Mesothelial cell of epicardium (in vitro differentiated cells): ENCODE measurements at regions not wholly inside any gene's neighbourhood (a gene's known extent, or its start where the extent isn't known, plus 50 kb on each side); places are given as distances from the start of the nearest gene placed in this dataset.
A peak's percentile ranks its signal among the peaks of the same experiment; 100 is the strongest.

Experiments used
- DNase-seq, 2 experiments: peaks; one replicate each; pipeline ENCODE4 v3.0.0; 2021; ENCODE audit warnings: low spot score in 2 of 2; ENCODE audit not compliant: unreplicated experiment in 2 of 2
- H3K27ac Mint-ChIP-seq: 2 replicates; pipeline ENCODE4 v1.8.0; 2021; ENCODE audit warnings: mixed read lengths
- H3K27me3 Mint-ChIP-seq: 2 replicates; pipeline ENCODE4 v1.8.0; 2021; ENCODE audit warnings: low read depth, mixed read lengths
- H3K36me3 Mint-ChIP-seq: 2 replicates; pipeline ENCODE4 v1.8.0; 2021; ENCODE audit warnings: mixed read lengths
- H3K4me1 Mint-ChIP-seq: 2 replicates; pipeline ENCODE4 v1.8.0; 2021; ENCODE audit warnings: mixed read lengths
- H3K4me3 Mint-ChIP-seq: 2 replicates; pipeline ENCODE4 v1.8.0; 2021; ENCODE audit warnings: mild to moderate bottlenecking, moderate library complexity, mixed read lengths
- H3K9me3 Mint-ChIP-seq: 2 replicates; pipeline ENCODE4 v1.8.0; 2021; ENCODE audit warnings: mixed read lengths
- TF ChIP-seq, protein P1 (sequence below): fragments of 200-600 bp; sonication (generic); IDR thresholded peaks from one replicate; pipeline ENCODE4 v1.5.0; 2021; ENCODE audit warnings: antibody characterized with exemption; ENCODE audit not compliant: unreplicated experiment

DNA sequence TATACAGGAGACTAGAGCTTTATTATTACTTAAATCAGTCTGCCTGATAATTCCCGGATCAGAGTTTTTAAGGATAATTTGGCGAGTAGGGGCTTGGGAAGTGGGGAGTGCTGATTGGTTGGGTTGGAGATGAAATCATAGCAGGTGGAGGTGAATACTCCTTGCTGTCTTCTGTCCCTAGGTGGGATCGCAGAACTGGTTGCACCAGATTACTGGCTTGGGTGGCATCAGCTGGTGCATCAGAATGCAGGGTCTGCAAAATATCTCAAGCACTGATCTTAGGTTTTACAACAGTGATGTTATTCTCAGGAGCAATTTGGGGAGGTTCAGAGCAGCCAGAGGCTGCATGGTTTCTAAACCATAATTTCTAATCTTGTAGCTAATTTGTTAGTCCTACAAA is 68.1 kb downstream of the KIF4B start:
- Mint-ChIP-seq H3K27me3 (peaks cover 2% of the 10 kb centered on the region), H3K4me3 (no peak overlapping the region), H3K4me1 (peaks cover 32% of the 10 kb centered on the region), H3K9me3 (peaks cover 4% of the 10 kb centered on the region), H3K27ac (no peak overlapping the region), H3K36me3 (no peaks in the 10 kb centered on the region)
- DNase-seq, result no peak
- TF ChIP-seq, protein P1, sequence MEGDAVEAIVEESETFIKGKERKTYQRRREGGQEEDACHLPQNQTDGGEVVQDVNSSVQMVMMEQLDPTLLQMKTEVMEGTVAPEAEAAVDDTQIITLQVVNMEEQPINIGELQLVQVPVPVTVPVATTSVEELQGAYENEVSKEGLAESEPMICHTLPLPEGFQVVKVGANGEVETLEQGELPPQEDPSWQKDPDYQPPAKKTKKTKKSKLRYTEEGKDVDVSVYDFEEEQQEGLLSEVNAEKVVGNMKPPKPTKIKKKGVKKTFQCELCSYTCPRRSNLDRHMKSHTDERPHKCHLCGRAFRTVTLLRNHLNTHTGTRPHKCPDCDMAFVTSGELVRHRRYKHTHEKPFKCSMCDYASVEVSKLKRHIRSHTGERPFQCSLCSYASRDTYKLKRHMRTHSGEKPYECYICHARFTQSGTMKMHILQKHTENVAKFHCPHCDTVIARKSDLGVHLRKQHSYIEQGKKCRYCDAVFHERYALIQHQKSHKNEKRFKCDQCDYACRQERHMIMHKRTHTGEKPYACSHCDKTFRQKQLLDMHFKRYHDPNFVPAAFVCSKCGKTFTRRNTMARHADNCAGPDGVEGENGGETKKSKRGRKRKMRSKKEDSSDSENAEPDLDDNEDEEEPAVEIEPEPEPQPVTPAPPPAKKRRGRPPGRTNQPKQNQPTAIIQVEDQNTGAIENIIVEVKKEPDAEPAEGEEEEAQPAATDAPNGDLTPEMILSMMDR, result no peak

DNA sequence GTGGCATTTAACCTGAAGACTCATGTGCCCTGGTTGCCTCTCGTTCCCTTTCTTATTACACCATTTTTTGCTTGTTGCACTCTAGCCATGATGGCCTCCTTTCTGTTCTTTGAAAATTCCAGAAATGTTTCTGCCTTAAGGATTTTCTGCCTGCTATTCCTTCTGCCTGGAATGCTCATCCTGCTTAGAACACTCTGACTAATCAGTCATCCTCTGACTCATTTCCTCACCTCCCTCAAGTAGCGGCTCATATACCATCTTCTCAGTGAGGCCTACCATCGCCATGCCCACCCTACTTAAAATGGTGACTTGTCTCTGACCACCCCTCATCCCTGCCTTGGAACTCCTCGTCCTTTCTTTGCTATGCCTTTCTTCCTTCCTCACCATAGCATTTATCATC is 68.8 kb downstream of the KIF4B start:
- Mint-ChIP-seq H3K4me3 (no peak overlapping the region), H3K36me3 (no peaks in the 10 kb centered on the region), H3K4me1 (peaks cover 32% of the 10 kb centered on the region), H3K9me3 (peaks cover 4% of the 10 kb centered on the region), H3K27ac (no peak overlapping the region), H3K27me3 (peaks cover 2% of the 10 kb centered on the region)
- no peak for DNase-seq
- TF ChIP-seq, protein P1, result no peak

DNA sequence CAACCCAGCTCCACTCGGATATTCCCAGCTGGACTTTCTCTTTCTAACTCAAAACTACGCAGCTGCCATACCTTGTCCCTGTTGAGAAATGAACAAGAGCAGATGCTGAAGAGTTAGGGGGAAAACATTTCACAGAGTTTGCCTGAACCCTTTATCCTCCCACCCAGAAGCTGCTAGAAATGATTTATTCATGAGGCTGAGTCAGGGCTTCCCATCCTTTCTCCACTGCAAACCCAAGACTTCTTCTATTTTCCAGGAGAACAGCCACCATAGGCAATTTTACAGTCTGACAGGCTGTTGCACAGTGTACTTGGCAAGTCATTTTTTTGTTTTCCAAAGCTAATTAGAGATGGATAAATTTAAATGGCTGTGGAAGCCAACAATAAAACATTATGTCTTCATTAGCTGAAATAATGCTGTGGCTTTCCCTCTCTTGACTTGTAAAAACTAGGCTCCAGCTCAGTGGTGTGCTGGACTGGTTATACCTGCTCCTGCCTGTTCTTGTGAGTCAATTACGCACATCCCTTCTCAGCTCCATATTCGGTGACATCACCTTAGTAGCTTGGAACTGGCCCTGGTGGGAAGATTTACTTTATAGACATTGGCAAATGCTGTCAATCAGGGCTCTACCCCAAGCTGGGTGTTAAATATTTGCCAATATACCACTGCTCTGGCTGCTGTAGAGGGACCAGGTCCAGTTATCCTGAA is 71.9 kb downstream of the KIF4B start:
- no peaks in the 10 kb centered on the region for H3K36me3 Mint-ChIP-seq
- peaks cover 33% of the 10 kb centered on the region for H3K4me1 Mint-ChIP-seq
- TF ChIP-seq, protein P1, result no peak
- H3K9me3 Mint-ChIP-seq, result peaks cover 4% of the 10 kb centered on the region
- no peak overlapping the region for H3K4me3 Mint-ChIP-seq
- DNase-seq, result peak in 1 of 2 experiments; percentile 38
- peak overlapping the region; percentile 43 for H3K27ac Mint-ChIP-seq
- no peaks in the 10 kb centered on the region for H3K27me3 Mint-ChIP-seq

DNA sequence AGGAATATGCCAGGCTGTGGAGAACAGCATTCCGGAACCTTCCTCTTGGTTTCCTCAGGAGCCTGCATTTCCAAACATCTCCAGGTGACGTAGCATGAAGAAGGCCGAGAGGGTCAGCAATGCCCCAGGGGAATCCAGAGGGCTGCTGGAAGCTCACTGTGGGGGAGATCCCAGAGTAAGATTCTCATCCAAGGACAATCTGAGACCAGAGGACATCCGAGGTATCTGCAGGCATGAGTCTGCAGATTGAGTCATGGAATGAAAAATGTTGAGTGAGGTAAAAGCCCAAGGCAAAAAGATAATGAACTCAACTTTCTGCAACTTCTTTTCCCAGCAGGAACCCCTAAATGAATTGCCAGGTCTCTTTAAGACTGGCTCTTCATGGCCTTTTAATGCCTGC is 73.5 kb downstream of the KIF4B start:
- Mint-ChIP-seq H3K9me3 (peaks cover 4% of the 10 kb centered on the region), H3K36me3 (no peaks in the 10 kb centered on the region), H3K4me1 (peaks cover 34% of the 10 kb centered on the region), H3K4me3 (no peak overlapping the region), H3K27me3 (no peaks in the 10 kb centered on the region), H3K27ac (no peak overlapping the region)
- no peak for DNase-seq
- TF ChIP-seq, protein P1, result no peak

DNA sequence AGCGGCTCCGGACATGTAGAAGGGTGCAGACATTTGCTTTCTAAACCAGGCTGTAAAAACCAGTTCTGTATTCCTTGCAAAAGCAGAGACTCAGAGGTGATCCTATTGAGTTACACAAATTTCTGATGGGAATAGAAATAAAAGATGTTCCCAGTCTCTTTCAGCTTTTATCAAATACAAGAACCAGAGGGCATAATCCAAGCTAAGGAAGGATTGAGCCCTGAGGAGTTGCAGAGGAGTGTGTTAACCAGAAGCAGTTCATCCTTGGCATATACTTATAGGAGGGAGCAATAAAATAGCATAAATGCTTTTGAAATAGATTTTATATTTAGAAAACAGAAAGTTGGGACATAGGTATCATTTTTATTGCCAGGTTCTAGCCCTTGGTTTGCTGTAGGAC is 75.3 kb downstream of the KIF4B start:
- no peak for DNase-seq
- peaks cover 37% of the 10 kb centered on the region for H3K4me1 Mint-ChIP-seq
- H3K9me3 Mint-ChIP-seq, result no peaks in the 10 kb centered on the region
- TF ChIP-seq, protein P1, result no peak
- H3K4me3 Mint-ChIP-seq, result no peak overlapping the region
- H3K36me3 Mint-ChIP-seq, result no peaks in the 10 kb centered on the region
- no peaks in the 10 kb centered on the region for H3K27me3 Mint-ChIP-seq
- H3K27ac Mint-ChIP-seq, result no peak overlapping the region
